AG10803 (cell line): ENCODE measurements at regions not wholly inside any gene's neighbourhood (a gene's known extent, or its start where the extent isn't known, plus 50 kb on each side); places are given as distances from the start of the nearest gene placed in this dataset.

Source experiments
- DNase-seq: peaks from one replicate; pipeline ENCODE4 v3.0.0; 2010; ENCODE audit warnings: low read depth
- H3K4me3 ChIP-seq: 2 replicates; pipeline ENCODE4 v1.5.1; 2011; ENCODE audit warnings: mild to moderate bottlenecking, low read length, control low read depth
- CTCF ChIP-seq: conservative IDR thresholded peaks from 2 replicates; pipeline ENCODE4 v1.5.1; 2011; ENCODE audit warnings: mild to moderate bottlenecking, low read length, control low read depth, inconsistent platforms

GRCh38 chr2:215799194-215799593 is 214.2 kb downstream of the MREG start:
- no peak overlapping the region for H3K4me3 ChIP-seq
- DNase-seq, result no peak
- TF ChIP-seq CTCF, result no peak

GRCh38 chr2:215797676-215798075 is 215.7 kb downstream of the MREG start:
- TF ChIP-seq CTCF, result no peak
- peak; percentile 90 for DNase-seq
- H3K4me3 ChIP-seq, result no peak overlapping the region

- DNase-seq, result peak; percentile 80
- H3K4me3 ChIP-seq, result no peak overlapping the region
- TF ChIP-seq CTCF, result no peak; the same call in 1 of the 2 replicates
These were observed 217.1 kb downstream of the MREG start for GRCh38 chr2:215796140-215796855.

GRCh38 chr2:215794829-215795546 is 218.4 kb downstream of the MREG start:
- no peak overlapping the region for H3K4me3 ChIP-seq
- no peak for DNase-seq
- TF ChIP-seq CTCF, result no peak

GRCh38 chr2:215793747-215794595 is 219.4 kb downstream of the MREG start:
- H3K4me3 ChIP-seq, result no peak overlapping the region
- DNase-seq, result peak; percentile 93

GRCh38 chr2:215791481-215791937 is 221.8 kb downstream of the MREG start:
- H3K4me3 ChIP-seq, result no peak overlapping the region
- TF ChIP-seq CTCF, result no peak
- peak; percentile 51 for DNase-seq

More at GRCh38 chr2:215793747-215794595, 219.4 kb downstream of the MREG start:
- TF ChIP-seq CTCF, result no peak
